Psoas muscle (tissue), 7 donors: ENCODE measurements at regions not wholly inside any gene's neighbourhood (a gene's known extent, or its start where the extent isn't known, plus 50 kb on each side); places are given as distances from the start of the nearest gene placed in this dataset.
A peak's percentile ranks its signal among the peaks of the same experiment; 100 is the strongest.

ENCODE experiments used
- ATAC-seq, 4 donors: fragments of 200-7000 bp; cut with Tn5 transposase; one replicate each; pipeline ENCODE4 v1.9.1; 2020; ENCODE audit warnings: moderate library complexity in 3 of 4, mild to moderate bottlenecking in 2 of 4
- DNase-seq, 2 donors: peaks; one replicate each; pipeline ENCODE4 v3.0.0-alpha.2; 2020
- H3K27ac ChIP-seq: fragments of 200-600 bp; one replicate; pipeline ENCODE4 v1.8.0; 2022
- H3K27me3 ChIP-seq, 3 donors: fragments of 200-600 bp in 1 of 3; one replicate each; pipeline versions ENCODE4 v1.6.1 to v1.8.0; 2013 to 2022; ENCODE audit warnings: low read length in 2 of 3, mild to moderate bottlenecking in 2 of 3, moderate library complexity in 1 of 3; ENCODE audit not compliant: insufficient read depth in 3 of 3
- H3K36me3 ChIP-seq, 2 donors: fragments of 200-600 bp in 1 of 2; one replicate each; pipeline versions ENCODE4 v1.6.1 to v1.8.0; 2013 to 2022; ENCODE audit warnings: low read depth in 1 of 2, mild to moderate bottlenecking in 1 of 2, moderate library complexity in 1 of 2; ENCODE audit not compliant: insufficient read depth in 1 of 2
- H3K4me1 ChIP-seq: fragments of 200-600 bp; one replicate; pipeline ENCODE4 v1.8.0; 2022
- H3K4me3 ChIP-seq: fragments of 200-600 bp; one replicate; pipeline ENCODE4 v1.8.0; 2022; ENCODE audit warnings: mild to moderate bottlenecking
- H3K9me3 ChIP-seq: fragments of 200-600 bp; one replicate; pipeline ENCODE4 v1.8.0; 2022
- WGBS, 3 donors: extraction: QIAGEN DNeasy Blood & Tissue Kit; methylation state at CpG; one replicate each; pipeline versions ENCODE4 v1.1.6 to v1.1.7; 2013; 5-methylcytosine and 5-hydroxymethylcytosine counted together
- intact Hi-C, 2 donors: fragments of 100-400 bp; cut with DNase I; formaldehyde crosslinking; loops; one replicate each; pipeline versions ENCODE4 v1.11.0 to v1.14.2; 2022
- TF ChIP-seq, protein P1 (sequence below): fragments of 200-600 bp; IDR thresholded peaks from one replicate; pipeline ENCODE4 v1.8.0; 2022; ENCODE audit warnings: antibody characterized with exemption
- donor health status: healthy with polysubstance abuse.
- donor health status: DM: no; HTN: no; CAD: no; lungs with moderate emphysema.
- donor health status: Bipolar disorder and iron deficiency.
- donor health status: healthy.
- donor health status: DM: yes; HTN: yes; CAD: no.
- donor health status: DM: no; HTN: no; CAD: no.
- donor health status: DM: yes; HTN: yes; CAD: no.

DNA sequence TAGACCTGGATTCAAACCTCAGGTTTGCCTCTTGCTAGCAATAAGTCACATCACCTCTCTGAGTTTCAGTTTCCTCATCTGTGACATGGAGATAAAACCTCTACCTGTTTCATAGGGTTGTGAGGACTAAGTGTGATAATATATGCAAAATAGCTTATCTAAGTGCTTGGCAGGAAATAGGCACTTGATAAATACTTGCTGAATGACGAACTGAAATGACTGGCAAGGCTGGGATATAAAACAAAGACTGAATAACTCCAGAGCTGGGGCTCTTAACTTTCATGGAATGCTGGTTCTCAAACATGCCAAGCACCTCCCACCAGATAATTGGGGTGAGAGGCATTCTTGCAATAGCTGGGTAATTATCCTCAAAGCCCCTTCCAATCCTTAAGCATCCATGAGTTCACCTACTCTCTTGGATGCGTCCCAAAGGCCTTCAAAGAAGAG lies 87.6 kb downstream of the ADRB2 start:
- peaks cover 10% of the 10 kb centered on the region for H3K4me1 ChIP-seq
- 86 to 87% (median 87%) methylated on average over 2 of the region's 2 CpGs for WGBS, 3 donors
- DNase-seq: no peak
- ATAC-seq: no peak
- no peaks in the 10 kb centered on the region for H3K9me3 ChIP-seq
- intact Hi-C loops: loop anchor here (2.0 to 5.0 kb wide), 4 partner anchors 43 to 118 kb away; no protein-coding TSS in a partner anchor
- no peaks in the 10 kb centered on the region for H3K27me3 ChIP-seq
- H3K4me3 ChIP-seq: no peak overlapping the region
- H3K27ac ChIP-seq: no peak overlapping the region
- TF ChIP-seq, protein P1, sequence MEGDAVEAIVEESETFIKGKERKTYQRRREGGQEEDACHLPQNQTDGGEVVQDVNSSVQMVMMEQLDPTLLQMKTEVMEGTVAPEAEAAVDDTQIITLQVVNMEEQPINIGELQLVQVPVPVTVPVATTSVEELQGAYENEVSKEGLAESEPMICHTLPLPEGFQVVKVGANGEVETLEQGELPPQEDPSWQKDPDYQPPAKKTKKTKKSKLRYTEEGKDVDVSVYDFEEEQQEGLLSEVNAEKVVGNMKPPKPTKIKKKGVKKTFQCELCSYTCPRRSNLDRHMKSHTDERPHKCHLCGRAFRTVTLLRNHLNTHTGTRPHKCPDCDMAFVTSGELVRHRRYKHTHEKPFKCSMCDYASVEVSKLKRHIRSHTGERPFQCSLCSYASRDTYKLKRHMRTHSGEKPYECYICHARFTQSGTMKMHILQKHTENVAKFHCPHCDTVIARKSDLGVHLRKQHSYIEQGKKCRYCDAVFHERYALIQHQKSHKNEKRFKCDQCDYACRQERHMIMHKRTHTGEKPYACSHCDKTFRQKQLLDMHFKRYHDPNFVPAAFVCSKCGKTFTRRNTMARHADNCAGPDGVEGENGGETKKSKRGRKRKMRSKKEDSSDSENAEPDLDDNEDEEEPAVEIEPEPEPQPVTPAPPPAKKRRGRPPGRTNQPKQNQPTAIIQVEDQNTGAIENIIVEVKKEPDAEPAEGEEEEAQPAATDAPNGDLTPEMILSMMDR: no peak
- H3K36me3 ChIP-seq: no peaks in the 10 kb centered on the region

DNA sequence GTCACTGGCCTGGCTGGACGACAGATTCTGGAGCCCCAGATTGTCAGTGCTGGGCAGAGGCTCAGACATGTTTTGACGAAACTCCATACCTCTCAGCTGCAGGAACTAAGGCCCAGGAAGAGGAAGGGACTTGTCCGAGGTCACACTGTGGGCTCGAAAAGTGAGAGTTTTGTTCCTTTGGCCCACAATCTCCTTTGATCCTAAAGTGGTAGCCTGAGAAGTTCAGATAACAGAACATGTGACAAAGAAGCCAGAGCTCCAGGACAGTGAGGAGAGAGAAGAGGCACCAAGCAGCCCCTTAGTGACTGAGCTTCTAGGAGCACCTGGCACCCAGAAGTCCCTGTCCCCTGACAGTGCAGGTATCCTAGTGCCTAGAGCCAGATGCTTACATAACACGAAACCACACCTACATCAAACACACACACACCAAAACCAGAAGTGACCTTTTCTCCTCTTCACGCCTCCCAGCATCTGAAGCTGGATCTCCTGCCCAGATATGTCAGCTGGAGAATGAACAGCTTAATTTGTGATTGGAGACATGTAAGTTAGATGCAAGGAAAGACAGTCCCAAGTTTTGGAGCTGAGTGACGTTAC lies 88.9 kb downstream of the ADRB2 start:
- H3K36me3 ChIP-seq: no peaks in the 10 kb centered on the region
- H3K27ac ChIP-seq: no peak overlapping the region
- ATAC-seq (peak in 3 of 4 donors; percentile 14 to 43 (median 22)), DNase-seq (no peak)
- TF ChIP-seq, protein P1: no peak
- H3K27me3 ChIP-seq: no peaks in the 10 kb centered on the region
- intact Hi-C loops: no loop called here
- H3K9me3 ChIP-seq: no peaks in the 10 kb centered on the region
- 32 to 43% (median 41%) methylated on average over 7 of the region's 7 CpGs for WGBS, 3 donors
- no peak overlapping the region for H3K4me3 ChIP-seq
- H3K4me1 ChIP-seq: peaks cover 10% of the 10 kb centered on the region

- Histone ChIP-seq H3K4me3 (no peak overlapping the region), H3K4me1 (peaks cover 2% of the 10 kb centered on the region), H3K27me3 (no peaks in the 10 kb centered on the region), H3K36me3 (no peaks in the 10 kb centered on the region), H3K9me3 (no peaks in the 10 kb centered on the region), H3K27ac (no peak overlapping the region)
- intact Hi-C loops: no loop called here
- no peak for ATAC-seq
- TF ChIP-seq, protein P1: no peak
- DNase-seq: no peak
- WGBS, 3 donors: 69 to 78% (median 71%) methylated on average over 2 of the region's 2 CpGs
Observed at GRCh38 chr5:148920646-148921288, 94.4 kb downstream of the ADRB2 start.

DNA sequence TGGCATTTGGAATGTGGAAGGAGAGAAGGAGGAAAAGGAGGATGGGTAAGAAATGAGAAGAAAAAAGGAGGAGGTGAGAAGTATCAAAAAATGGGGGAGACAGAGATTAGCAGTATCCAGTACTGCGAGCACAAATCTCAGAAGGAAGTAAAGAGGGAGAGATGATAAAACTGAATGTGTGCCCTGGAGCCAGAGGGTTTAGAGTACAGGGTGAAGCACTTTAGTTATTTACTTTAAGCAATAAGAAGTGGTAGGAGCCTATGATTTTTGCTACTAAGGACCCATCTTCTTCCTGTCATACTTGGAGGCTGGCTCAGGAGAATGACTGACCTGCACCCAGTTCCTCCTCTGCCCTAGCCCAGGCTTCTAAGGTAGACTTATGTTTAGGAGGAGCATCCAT lies 94.9 kb downstream of the ADRB2 start:
- H3K27me3 ChIP-seq: no peaks in the 10 kb centered on the region
- no peaks in the 10 kb centered on the region for H3K9me3 ChIP-seq
- WGBS, 3 donors: 93 to 95% (median 94%) methylated on average over 1 of the region's 1 CpG
- H3K4me3 ChIP-seq: no peak overlapping the region
- H3K27ac ChIP-seq: no peak overlapping the region
- no peaks in the 10 kb centered on the region for H3K4me1 ChIP-seq
- intact Hi-C loops: no loop called here
- DNase-seq (no peak), ATAC-seq (no peak)
- TF ChIP-seq, protein P1: no peak
- no peaks in the 10 kb centered on the region for H3K36me3 ChIP-seq
